ENCODE measurements at regions not wholly inside any gene's neighbourhood (a gene's known extent, or its start where the extent isn't known, plus 50 kb on each side); places are given as distances from the start of the nearest gene placed in this dataset.
A peak's percentile ranks its signal among the peaks of the same experiment; 100 is the strongest.

DNA sequence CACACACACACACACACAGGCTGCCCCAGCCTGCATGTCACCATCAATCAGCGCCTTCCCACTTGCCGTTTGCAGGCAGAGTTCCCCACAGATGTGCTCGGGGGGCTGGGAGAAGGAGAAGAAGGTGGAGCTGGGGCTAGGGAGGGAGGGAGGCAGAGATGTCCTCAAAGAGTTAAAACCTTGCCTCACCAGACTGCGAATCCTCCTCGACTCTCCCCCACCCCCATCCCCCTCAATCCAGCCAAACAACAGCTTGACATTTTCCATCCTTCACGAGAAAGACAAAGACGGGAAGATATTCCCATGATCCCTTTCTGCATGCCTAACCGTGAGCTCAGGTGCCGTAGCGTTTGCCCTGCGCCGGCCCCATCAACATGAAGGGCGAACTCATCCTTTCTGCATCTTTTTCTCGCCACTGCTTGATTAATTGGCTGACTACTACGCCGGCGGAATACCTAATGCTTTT is 365.5 kb downstream of the MIAT start:
- no peak for DNase-seq

DNA sequence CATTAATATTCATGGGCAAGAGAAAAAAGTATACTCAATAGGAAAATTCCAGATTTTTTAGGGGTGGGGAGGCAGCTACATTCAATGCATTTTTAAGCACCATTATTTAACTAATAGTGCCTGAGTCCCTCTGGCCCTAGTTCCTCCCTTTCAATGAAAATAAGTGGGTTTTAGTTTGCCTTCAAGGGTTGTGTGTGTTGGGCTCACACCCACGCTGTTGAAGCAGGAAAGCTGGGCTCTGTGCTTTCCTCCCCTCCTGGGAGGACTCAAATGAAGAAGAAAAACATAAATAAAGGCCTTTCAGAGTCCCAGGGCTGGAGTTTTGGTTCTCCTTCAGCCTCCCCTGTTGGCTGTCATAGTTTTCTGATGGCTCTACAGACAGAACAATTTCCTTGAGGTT is 366.2 kb downstream of the MIAT start:
- no peak for DNase-seq

DNA sequence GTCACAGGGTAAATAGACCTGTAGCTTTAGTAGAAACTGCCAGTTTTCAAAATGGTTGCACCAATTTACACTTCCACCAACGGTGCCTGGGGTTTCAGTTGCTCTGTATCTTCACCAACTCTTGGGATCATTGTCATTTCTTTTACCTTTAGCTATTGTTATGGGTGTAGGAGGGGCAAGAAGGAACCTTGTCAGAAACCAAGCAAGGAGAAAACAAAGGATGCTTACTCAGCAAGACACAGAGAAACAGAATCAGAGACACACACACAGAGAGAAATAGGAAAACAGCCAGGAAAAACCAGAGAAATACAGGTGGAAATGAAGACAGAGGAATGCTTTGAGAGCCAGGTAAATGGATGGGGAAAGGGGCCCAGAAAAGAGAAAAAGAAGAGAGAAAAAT is 367.6 kb downstream of the MIAT start:
- DNase-seq = no peak

DNA sequence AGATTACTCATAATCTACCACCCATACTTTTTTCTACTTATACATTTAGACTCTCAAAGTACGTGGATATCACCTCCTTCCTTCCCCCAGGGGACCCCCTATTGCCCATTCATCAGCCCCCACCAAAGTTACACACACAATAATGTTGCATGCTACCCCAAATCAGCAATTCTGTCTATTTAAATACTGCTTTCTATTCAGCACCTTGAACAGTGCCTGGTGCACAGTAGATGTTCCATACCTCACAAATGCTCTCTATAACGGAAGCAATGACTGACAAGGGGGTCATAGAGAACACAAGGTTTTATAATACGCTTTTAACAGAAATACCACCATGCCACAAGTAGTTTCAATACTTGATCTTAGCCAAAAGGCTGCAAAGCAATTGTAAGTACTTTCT is 370.7 kb downstream of the MIAT start:
- DNase-seq = no peak

DNA sequence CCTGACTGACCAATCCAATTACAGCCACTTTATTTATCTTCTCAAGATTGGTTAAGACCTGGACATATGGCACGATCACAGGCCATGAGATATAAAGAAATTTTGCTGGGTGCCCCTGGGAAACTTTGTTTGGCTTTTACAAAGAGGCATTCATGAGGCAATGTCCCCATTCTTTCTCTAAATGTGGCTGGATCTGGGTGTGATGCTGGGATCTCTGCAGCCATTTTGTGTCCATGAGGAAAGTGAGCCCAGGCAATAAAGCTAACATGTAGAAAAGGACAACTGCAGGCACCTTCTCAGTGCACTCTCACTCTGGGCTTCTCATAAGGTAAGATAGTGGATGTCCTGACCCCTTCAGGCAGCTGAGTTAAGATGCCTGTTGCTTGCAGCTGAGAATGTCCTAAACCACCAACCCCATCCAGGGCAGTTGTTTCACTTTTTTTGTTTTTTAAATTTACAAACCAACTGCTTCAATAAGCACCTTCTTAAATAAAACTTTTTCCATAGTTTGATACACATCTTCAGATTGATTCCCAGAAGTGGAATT is 372.3 kb downstream of the MIAT start:
- no peak for DNase-seq

DNA sequence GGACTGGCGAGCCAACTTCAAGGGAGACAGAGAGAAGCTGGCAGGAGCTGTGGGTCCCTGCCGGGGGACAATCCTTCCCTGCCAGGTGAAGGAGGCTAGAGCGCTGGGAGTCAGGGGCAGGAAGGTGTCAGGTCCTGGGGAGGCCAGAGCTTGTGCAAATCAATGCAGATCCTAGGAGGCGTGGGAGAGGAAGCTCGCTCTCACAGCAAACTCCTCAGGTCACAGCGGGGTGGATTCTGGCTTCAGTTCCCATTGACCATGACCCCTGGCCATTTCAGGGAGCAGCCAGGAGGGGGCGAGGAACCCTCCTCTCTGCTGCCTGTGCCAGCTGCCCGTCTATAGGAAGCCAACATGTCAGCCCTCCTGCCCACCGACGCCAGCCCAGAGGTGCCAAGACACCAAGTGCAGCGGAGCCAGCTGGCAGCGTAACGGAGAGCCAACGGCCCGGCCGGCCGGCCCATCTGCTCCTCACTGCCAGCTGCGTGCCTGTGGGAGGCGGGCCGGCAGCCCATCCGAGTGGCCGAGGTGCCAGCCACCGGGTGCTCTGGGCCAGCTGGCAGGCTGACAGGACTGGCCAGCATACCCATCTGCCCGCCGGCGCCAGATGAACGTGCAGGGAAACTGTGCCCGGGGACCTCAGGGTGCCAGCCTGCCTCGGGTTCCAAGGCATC is 374.8 kb downstream of the MIAT start:
- no peak for DNase-seq

DNA sequence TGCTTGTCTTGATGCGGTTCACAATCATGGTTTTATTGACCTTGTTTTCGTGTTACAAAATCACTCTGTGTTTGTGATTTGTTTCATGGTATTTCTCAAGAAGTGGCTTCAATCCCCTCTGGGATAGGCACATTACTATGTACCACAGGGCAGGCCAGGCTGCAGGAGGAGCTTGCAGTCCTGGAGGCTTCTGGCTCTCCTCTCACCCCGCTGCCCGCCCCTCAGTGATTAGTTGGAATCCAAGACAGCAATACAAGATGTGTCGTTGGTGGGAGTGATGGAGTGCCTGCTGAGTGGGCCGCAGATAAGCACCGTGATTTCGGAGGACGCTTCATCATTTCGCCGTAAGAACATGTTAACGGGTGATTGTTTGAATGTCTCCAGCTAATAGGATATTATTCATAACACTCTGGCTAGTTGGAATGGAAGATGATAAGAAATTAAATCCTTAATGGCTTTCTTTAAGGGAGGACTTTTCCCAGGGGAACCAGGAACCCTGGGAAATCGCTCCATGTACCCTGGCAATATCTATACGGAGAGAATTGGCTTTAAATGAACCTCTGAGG is 384.4 kb downstream of the MIAT start:
- DNase-seq = no peak

DNA sequence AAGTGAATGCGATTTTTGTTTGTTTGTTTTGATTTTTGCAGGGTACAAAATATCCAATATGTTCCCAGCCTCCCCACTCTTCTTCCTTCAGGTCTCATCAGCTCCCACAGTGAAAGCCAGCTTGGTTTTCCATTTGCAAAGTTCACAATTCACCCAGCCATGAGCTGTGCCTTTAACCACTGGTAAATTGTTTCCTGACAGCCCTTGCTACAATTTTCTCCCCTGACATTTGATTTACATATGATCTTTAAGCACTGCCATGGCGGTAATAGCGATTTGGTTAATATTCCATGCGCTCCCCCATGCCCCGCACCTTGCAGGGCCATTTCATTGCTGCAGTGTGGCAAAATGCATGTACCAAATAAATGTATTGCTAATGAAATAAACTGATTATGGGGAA is 385.9 kb downstream of the MIAT start:
- no peak for DNase-seq

DNA sequence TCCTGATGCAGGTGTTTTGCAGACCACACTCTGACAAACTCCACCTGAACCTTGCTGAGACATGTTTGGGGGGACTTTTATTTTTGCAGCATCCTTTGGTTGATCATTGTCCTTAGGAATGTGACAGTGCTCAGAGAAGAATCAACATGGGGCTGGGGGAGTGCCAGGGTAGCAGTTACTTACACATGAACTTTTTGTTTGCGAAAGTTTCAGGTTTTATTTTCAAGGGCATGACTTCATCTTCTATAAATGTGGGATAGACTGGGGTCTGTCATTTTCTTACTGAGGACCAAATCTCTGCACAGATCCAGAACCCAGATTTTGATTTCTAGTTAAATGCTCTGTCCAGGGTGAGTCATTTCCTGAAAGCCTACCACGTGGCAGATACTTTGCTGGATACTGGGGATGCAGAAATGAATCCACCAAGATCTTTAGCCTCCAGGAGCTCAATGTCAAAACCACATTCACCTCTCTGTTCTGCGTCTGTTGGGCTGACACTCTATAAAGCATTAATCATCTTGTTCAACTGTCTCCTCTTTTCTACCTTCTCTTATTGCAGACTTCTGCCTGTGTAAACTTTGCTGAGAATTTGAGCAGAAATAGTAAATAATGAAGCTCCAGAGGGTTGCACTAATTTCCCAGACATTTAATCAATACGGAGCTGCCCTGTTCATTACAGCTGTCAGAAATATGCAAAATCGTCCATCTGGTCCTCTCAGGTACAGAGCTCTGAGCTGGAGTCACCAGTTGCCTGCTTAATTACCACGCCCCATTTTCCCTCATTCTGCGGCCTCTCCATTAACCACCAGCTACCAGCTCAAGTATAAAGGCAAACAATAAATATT is 387.9 kb downstream of the MIAT start:
- DNase-seq = peak; percentile 5

DNA sequence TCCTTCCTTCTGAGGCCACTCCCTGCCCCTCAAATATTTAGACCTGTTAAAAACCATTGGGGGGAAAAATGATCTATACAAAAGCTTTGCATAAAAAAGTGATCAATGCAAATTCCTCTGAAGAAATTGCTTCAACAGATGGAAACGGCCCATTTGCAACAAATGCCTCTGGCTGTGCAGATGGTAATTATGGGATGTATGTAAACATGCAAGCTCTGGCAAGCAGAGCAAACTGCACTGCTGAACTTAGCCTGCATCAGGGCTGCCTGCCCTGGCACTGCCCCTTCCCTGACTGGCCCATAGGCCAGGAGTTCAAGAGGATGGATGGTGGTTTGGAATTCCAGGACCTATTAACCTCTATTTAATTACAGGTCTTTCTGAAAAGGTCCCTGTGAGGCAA is 388.7 kb downstream of the MIAT start:
- DNase-seq = peak; percentile 12

DNA sequence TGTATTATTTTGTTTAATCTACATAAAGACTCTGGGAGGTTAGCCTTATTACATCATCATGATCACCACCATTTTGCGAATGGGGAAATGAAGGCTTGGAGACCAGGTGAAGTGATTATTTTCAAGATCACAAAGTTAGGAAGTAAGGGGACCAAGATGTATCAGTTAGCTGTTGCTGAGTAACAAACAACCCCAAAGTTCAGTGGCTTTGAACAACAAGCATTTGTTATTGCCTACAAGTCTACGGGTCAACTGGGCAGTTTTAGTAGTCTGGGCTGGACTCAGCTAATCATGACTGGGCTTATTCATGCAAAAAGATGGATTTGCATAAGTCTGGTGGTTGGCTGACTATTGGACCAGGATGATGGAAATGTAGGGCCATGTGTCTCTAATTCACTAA is 389.2 kb downstream of the MIAT start:
- no peak for DNase-seq

DNA sequence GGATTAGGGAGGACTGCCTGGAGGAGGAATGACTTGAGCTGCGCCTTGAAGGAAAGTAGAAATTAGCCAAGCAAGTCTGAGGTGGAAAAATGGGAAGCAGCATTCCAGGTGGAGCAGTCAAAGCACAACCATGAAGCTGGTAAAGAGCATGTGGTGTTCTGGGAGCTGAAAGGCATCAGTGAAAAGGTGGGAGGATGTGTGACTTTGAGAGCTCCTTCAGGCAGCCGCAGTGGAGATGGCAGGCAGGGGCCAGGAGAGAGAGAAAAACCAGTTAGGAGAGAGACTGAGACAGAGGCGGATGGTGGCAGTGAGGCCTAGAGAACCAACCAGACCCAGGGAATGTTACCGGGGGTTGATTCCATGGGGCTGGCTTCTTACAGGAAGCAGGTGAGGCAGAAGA is 393.4 kb downstream of the MIAT start:
- no peak for DNase-seq

DNA sequence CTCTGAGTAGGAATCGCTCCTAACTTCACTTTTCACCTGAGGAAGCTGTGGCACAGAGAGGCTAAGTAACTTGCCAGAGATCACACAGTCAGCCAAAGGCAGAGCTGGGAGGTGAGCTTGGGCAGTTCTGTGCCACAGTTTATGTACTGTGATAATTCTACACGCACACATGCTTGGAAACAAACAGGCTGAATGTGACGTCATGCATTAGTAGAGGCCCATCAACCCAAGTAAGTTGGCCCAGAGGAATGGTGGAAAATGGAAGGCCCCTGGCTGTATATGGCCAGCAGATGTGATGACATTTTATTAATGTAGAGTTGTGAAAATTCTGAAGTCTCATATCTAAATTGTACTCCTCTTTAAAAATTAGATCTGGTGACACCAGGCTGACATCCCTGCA is 394.0 kb downstream of the MIAT start:
- DNase-seq = no peak

DNA sequence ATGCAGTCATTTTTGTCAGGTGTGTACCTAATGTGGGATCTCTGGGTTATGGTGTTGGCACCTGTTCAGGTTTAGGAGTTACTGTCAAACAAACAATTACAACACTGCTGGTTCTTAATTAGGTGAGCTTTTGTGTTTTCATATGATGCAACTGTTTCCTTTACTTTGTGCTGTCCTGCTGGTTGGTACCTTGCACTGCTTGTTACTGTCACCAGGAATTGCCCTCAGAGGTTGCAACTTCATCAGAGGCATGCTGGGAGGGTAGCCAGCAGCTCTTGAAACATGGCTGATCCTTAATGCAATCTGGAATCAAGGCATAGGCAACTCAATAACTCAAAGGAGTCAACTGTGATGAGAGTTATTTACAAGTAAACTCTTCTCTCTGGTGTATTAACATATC is 400.3 kb downstream of the MIAT start:
- no peak for DNase-seq

DNA sequence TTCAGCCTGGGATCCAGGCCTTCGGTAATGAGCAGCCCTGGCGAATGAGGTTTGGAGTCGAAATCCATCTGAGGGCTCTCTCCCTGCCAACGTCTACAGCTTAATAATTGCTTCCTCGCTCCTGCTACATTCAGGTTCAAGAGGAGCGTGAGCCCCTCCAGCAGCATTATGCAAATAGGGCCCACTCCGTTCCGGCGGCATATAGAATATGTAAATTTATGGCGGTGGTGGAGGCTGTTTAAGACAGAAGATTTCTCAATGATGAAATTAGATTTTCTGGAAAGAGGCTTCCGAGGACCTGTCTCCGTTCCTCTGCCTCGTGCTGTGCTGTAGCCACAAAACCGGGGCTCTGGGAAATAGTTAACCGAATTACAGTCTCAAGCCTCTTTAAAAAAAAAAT is 402.8 kb downstream of the MIAT start:
- DNase-seq = no peak

DNA sequence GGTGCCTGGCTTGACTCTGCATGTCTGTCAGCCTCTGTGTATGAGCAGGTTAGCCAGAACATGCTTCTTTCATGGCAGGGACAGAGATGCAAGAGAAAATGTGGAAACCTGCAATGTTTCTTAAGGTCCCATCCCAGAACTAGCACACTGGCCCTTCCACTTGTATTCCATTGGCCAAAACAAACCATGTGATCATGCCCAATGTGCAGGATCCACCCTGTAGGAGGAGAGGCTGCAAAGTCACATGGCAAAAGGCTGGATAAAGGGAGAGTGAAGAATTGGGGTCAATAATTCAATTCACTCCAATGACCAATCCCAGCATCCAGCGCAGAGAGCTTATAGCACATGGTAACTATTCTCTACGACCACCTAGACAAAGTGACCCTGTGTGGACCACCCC is 405.5 kb downstream of the MIAT start:
- no peak for DNase-seq

DNA sequence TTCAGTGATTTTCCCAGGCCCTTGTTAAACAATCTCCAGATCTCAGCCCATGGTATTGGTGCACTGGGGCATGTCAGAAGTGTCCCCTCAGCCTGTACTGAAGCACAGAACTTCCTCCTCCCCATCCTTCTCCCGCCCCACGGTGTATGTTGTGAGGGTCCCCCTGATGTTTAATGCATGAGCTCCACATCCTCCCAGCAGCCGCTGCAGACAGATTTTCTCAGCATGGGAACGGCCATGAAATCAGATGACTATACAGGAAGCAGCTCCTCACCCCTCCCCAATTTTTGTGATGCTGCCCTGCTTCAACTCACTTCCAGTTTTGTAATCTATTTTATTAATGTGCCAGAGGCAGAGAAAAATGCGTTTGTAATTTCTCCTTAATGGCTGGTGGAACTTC is 406.0 kb downstream of the MIAT start:
- DNase-seq = no peak

DNA sequence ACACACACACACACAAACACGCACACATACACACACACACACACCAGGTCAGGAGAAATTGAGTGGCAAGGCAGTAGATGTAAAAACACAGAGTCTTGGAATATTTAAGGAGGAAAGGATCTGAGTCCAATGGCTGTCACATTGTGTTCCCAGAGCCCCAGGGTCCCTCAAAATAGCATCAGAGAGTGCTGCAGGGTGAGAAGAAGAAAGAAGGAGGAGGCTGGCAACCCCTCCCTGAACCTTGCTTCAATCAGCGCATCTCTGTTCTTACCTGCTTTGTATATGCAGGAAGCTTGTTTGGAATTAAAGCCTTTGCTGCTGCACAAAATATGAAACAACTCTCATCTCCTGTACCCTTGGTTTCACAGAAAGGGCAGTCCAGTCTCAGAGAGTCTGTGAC is 406.5 kb downstream of the MIAT start:
- DNase-seq = no peak

DNA sequence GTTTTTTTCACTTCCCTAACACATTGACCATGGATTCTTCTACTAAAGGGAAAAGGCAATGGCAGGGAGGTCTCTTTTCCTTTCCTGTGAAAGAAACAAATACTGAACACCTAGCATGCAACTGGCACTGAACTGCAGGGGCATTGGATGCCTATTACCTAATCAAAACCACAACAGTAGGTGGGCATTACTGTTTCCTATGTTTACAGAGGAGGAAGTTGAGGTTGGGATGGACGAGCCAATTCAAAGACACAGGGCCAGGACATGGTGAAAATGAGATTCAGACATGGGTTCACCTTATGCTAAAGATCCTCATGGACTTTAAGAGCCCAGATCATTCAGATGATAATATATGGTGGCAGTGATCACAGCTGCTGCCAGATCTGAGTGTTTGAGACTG is 407.0 kb downstream of the MIAT start:
- no peak for DNase-seq

DNA sequence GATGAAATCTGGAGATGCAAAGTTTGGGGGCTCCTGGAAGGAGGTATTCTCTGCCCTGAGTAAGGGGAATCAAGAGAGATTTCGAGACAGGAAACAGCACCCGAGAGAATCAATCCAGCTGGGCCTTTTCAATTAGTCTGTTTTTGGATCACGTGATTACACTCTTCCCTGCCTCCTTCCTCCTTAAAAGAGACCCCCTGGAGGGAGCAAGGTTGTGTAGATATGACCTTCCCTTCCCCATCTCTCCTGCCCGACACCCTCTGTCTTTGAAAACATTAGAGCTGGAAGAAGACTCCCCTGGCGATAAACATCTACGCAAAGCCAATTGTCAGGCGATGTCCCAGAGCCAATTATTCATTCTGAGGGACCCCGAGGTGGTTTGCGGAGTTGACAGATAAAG is 407.9 kb downstream of the MIAT start:
- DNase-seq = no peak

DNA sequence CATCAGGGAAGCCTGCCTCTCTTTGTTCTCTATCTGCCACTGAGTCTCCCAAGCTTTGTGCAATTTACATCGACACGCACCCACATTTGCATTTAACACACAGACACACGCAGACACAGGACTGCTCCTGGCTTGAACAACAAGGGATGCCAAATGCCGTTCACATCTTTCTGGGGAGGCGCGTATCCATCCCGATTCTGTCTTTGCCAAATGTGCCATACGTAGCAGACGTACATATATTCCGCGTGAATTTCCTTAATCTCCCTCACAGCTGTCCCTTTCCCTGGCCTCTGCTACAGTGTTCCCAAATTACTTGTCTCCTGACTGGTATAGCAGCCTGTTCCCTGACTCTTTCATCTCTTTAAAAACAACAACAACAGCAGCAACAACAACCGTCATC is 409.5 kb downstream of the MIAT start:
- DNase-seq = no peak

DNA sequence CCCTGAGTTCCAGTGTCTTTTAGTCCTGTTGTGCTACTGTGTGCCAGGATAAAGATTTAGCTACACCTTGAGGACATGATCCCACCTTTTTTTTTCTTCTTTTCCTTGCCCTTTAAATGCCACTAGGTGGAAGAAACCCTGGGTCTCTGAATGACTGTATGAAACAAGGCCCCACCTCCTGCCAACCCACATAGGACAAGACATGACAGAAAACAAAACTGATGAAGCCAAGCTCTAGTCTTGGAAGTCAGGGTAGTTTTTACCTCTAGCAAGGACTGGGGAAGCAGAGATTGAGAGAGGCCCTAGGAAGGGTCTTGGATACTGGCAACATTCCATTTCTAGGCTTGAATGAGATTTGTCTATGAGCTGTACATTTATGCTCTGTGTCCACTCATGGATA is 410.7 kb downstream of the MIAT start:
- no peak for DNase-seq

DNA sequence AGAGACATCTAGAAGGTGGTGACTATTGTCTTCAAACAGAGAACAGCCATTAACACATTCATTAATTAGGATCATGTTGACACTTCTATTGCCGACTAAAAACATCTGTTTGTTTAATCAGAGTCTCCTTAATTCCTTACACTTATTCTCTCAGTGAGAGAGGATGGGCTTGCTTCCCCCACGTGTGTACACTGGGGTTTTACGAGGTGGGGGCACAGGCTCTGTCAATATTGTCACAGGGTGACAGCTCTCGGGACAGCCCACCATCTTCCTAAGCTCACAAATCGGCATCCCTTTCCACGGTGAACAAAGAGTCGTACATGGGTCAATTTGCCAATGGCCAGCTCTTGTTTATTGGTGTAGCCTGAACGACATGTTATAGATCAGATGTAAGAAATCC is 413.2 kb downstream of the MIAT start:
- no peak for DNase-seq
